ENCODE measurements at regions not wholly inside any gene's neighbourhood (a gene's known extent, or its start where the extent isn't known, plus 50 kb on each side); places are given as distances from the start of the nearest gene placed in this dataset.
A peak's percentile ranks its signal among the peaks of the same experiment; 100 is the strongest.

- TF ChIP-seq FOXO4 (CRISPR knock-in tag; conservative IDR thresholded peaks at IDR 0.05) (no peak), ZBTB7B (CRISPR knock-in tag; IDR thresholded peaks at IDR 0.05) (peak; percentile 73; the same call in 1 of the 2 replicates), TCF7L2 (IDR thresholded peaks at IDR 0.05; ENCODE audit: low read depth, low read length) (0 out of 2 replicates have a peak, but pooled peaks have one; percentile 33), DZIP1 (CRISPR knock-in tag; IDR thresholded peaks at IDR 0.05) (no peak), PATZ1 (CRISPR knock-in tag; IDR thresholded peaks at IDR 0.05) (peak; percentile 64), ZNF768 (CRISPR knock-in tag; IDR thresholded peaks at IDR 0.05) (no peak), HNF4G (IDR thresholded peaks at IDR 0.05; ENCODE audit: borderline replicate concordance, low read depth, low read length) (peak; percentile 90), HNF4G (CRISPR knock-in tag; IDR thresholded peaks at IDR 0.05; ENCODE audit: borderline replicate concordance, low read depth) (peak; percentile 61; the same call in 1 of the 2 replicates), ZFP90 (CRISPR knock-in tag; IDR thresholded peaks at IDR 0.05; ENCODE audit: borderline replicate concordance) (peak; percentile 82; the same call in 1 of the 2 replicates), MATR3 (CRISPR knock-in tag; IDR thresholded peaks at IDR 0.05) (no peak), MXI1 (IDR thresholded peaks at IDR 0.05; ENCODE audit: borderline replicate concordance, low read depth, low read length) (no peak), ARID2 (CRISPR knock-in tag; IDR thresholded peaks at IDR 0.05; ENCODE audit: borderline replicate concordance) (peak; percentile 77; the same call in 1 of the 2 replicates), ZNF609 (CRISPR knock-in tag; IDR thresholded peaks at IDR 0.05; ENCODE audit: borderline replicate concordance) (peak; percentile 33; the same call in 1 of the 2 replicates), IRF9 (CRISPR knock-in tag; IDR thresholded peaks at IDR 0.05; ENCODE audit: borderline replicate concordance) (no peak; the same call in 1 of the 2 replicates)
These were observed 64.3 kb upstream of the AFDN start (continued) for GRCh38 chr6:167762259-167762962.
